AG09319 (cell line): ENCODE measurements at regions not wholly inside any gene's neighbourhood (a gene's known extent, or its start where the extent isn't known, plus 50 kb on each side); places are given as distances from the start of the nearest gene placed in this dataset.

ENCODE experiments used
- DNase-seq: peaks from one replicate; pipeline ENCODE4 v3.0.0-alpha.2; 2010; ENCODE audit warnings: low read depth; ENCODE audit errors: extremely low read depth
- CTCF ChIP-seq: IDR thresholded peaks from 2 replicates; pipeline ENCODE4 v1.5.1; 2011; ENCODE audit warnings: low read depth, mild to moderate bottlenecking, inconsistent platforms, low read length, moderate library complexity

- TF ChIP-seq CTCF, result no peak
- DNase-seq, result no peak
Observed at GRCh38 chr5:34516686-34517085, 139.4 kb upstream of the RAI14 start.

- DNase-seq, result no peak
Observed at GRCh38 chr5:34517249-34517648, 138.9 kb upstream of the RAI14 start.

GRCh38 chr5:34519489-34520220 is 136.5 kb upstream of the RAI14 start:
- TF ChIP-seq CTCF, result no peak
- DNase-seq, result no peak

More at GRCh38 chr5:34517249-34517648, 138.9 kb upstream of the RAI14 start:
- peak; percentile 1; the same call in 1 of the 2 replicates for TF ChIP-seq CTCF

- TF ChIP-seq CTCF, result no peak
- DNase-seq, result no peak
Observed at GRCh38 chr5:34521628-34522290, 134.4 kb upstream of the RAI14 start.

GRCh38 chr5:34522599-34523386 is 133.3 kb upstream of the RAI14 start:
- TF ChIP-seq CTCF, result peak; percentile 62
- peak; percentile 82 for DNase-seq

GRCh38 chr5:34523387-34523726 is 132.8 kb upstream of the RAI14 start:
- no peak for DNase-seq
- no peak for TF ChIP-seq CTCF

- TF ChIP-seq CTCF, result no peak
- DNase-seq, result no peak
Observed at GRCh38 chr5:34524123-34524522, 132.0 kb upstream of the RAI14 start.
